ENCODE measurements at regions not wholly inside any gene's neighbourhood (a gene's known extent, or its start where the extent isn't known, plus 50 kb on each side); places are given as distances from the start of the nearest gene placed in this dataset.

GRCh38 chr5:108649106-108649505 lies 98.6 kb upstream of the FER start:
- no peak for DNase-seq

DNA sequence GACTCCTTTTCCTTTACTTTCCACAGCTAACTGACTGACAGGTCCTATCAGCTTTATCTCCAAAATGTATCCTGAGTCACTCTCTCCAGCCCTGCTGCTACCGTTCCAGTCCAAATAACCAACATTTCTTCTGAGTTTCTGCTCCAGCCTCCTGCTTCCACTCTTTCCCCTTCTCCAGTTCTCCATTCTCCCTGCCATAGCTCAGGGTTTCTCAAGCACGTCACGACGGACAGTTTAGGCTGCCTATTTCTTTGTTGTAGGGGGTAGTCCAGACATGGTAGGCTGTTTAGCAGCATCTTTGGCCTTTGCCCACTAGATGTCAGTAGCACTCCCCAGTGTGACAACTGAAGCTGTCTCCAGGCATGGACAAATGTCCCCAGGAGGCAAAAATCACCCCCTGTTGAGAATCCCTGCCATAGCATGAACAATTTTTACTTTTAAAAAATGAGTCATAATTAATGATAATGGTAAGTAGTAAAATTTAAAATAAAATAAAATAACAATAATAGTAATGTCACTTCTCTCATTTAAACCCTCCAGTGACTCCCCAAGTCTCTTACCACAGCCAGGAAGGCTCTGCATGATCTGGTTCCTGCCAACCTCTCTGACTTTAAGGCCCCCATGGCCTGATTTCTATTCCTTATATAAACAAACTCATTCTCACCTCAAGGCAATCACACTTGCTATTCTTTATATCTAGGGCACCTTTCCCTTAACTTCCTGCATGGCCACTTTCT lies 105.4 kb upstream of the FER start:
- DNase-seq, result peak; percentile 62

DNA sequence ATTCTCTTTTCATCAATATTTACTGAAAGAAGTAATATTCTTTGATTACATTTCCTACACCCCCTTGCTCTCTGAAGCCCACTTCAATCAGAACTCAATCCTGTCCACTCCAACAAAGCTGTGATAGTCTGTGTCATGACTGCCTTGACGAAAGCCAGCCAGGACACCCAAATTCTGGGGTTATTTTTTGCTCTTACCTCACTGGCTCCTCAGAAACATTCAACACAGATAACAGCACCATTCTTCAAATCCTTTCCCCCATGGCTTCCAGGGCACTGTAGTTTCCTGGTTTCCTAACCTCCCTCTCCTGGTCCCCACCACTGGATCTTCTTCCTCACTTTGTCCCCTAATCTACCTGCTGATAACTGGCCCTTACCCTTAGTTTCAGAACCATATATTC lies 106.1 kb upstream of the FER start:
- no peak for DNase-seq

DNA sequence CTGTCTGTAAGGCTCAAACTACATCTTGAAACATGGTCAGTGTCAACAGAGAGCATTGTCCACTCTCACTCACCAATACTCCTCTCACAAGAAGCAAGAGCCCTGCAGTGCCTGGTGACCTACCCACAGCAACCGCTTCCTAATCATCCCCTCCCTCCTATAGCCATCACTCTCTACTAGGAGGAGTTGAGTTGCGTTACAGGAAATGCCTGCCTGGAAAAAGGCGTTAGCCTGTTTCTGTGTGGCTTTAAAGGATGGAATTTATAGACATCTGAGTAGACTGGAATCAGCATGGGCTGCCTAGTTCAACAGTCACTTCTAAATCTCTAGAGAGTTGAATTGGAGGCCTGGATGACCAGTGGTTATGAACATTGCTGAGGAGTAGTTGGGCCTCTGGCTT lies 108.3 kb upstream of the FER start:
- DNase-seq, result no peak

GRCh38 chr5:108638021-108638420 lies 109.7 kb upstream of the FER start:
- no peak for DNase-seq

- DNase-seq, result no peak
These were observed 110.6 kb upstream of the FER start for GRCh38 chr5:108637134-108637533.

DNA sequence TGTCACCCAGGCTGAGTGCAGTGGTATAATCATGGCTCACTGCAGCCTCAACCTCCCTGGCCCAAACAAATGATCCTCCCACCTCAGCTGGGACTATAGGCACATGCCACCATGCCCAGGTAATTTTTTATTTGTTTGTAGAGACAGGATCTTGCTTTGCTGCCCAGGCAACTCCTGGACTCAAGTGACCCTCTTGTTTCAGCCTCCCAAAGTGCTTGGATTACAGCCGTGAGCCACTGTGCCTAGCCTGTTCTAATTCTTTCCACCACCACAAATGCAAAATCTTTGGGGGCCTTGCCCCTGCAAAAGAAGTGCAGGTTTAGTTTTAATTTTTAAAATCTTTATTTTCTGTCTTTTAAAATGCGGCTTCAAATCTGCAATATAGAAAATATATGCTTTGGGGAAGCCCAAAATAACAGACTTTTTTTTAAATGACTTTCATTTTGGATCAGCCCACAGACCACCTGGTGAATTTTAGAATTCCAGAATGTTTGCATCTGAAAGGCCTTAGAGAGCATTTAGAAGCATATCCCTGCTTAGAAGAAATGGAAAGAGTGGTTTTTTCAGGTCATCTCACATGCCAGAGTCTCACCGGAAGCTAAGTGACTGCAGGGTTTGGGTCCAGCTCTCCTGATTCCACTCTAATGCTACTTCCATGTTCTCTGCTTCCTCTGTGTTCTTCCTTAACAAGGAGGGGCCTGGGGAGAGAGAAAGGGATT lies 111.4 kb upstream of the FER start:
- no peak for DNase-seq

DNA sequence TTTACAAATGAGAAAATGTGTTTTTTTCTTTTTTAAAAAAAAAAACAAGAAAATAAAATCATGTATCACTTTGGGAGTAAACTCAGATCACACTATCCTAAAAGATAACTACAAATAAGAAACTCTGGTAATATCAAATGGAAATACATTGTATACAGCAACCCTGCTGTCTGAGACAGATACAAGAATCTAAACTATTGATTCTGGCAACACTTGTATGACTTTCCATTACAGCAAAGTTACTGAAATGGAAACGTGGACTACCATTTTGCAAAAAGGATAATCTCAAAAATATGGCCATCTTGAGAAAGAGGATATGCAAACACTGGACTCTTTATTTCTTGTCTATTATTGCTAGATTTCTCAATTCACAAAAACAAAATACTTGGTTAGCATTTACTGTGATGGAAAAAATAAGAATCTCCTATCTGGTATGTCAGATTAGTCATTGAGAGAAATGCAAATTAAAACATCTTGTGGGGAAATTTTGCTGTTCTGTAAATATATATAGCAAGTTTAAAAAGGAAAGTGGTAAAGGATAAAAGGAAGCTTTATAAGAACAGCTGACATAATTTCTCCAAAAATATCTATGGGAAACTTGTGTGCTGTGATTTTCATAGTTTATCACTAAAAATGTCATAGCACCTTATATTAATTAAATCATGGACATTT lies 112.9 kb upstream of the FER start:
- DNase-seq, result no peak

- no peak for DNase-seq
These were observed 113.6 kb upstream of the FER start for GRCh38 chr5:108634010-108634616.

GRCh38 chr5:108629779-108630528 lies 117.7 kb upstream of the FER start:
- no peak for DNase-seq

- DNase-seq, result no peak
These were observed 122.0 kb upstream of the FER start for GRCh38 chr5:108625654-108626053.

GRCh38 chr5:108623826-108624225 lies 123.9 kb upstream of the FER start:
- DNase-seq, result no peak

DNA sequence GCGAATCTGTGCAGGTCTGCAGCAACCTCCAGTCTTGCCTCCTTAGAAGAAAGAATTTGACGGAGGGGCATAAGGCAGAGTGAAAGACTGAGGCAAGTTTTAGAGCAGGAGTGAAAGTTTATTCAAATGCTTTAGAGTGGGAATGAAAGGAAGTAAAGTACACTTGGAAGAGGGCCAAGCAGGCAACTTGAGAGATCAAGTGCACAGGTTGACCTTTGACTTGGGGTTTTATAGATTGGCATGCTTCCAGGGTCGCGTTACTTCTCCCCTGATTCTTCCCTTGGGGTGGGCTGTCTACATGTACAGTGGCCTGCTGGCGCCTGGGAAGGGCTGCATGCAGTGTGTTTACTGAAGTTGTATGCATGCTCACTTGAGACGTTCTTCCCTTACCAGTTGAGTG lies 127.2 kb upstream of the FER start:
- no peak for DNase-seq

- DNase-seq, result no peak
These were observed 127.9 kb upstream of the FER start for GRCh38 chr5:108619815-108620214.

- DNase-seq, result no peak
These were observed 129.9 kb upstream of the FER start for GRCh38 chr5:108617467-108618435.

DNA sequence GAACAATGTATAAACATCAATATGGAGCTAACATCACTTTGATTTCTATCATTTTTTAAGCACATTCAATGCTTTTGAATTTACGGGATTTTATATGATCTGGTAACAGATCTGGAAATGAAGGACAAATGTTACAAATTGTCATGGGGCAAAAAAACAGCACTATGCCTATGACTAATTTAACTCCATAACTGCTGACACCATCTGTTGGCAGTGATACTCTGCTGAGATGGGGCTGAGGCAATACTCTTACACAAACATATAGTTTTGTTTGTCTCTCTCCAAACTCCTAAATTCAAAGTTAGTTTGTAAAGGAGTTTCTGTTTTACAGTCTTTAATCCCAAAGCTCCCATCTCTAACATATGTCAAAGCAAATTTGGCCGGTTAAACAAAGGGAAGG lies 132.5 kb upstream of the FER start:
- DNase-seq, result peak; percentile 59

DNA sequence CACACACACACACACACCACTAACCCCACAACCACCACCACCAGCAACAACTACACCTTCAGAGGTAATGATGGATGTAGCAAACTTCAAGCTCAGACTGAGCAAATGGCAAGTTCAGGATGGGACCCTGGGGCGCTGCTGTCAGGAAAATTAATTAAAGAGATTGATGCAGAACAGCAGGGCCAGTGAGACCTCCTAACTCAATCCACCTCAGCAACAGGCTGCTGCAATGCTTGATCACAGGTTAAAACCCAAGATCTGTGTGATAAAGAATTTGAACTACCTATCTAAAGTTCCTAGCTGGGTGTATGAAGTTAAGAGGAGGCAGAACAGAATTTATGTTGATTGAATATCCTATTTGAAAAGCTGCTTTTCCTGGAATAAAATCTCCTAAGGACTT lies 140.3 kb upstream of the FER start:
- DNase-seq, result no peak

DNA sequence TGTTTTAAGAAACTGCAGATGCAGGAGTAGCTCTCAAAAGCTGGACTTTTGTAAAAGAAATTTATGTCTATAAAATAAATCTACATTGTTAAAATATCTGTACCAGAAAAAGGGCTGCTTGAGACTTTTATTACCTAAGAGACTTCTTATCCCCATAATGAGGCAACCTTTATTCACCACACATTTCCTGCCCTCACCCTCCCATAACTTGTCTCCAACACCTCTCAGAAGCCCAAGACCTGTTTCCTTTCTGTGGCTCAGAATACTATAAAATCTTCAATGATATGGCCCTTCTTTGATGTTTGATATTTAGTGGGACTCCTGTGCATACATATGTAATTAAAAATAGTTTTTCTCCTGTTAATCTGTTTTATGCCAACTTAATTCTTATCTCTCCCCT lies 141.5 kb upstream of the FER start:
- DNase-seq, result no peak

DNA sequence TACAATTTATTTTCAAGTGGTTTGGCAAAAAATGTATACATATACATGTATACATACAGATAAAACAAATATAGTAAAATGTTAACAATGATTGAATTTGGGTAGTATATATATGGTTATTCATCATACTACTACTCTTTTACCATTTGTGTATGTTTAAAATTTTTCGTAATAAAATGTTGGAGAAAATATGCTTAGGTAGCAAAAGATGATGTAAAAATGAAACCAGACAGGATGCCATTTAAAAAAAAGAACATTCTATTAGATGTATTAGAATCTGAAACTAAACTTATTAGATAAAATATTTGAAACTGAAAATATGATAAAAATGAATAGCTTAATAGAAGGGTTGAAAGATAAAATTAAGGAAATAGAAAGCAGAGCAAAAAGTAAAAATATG lies 144.9 kb upstream of the FER start:
- DNase-seq, result no peak

DNA sequence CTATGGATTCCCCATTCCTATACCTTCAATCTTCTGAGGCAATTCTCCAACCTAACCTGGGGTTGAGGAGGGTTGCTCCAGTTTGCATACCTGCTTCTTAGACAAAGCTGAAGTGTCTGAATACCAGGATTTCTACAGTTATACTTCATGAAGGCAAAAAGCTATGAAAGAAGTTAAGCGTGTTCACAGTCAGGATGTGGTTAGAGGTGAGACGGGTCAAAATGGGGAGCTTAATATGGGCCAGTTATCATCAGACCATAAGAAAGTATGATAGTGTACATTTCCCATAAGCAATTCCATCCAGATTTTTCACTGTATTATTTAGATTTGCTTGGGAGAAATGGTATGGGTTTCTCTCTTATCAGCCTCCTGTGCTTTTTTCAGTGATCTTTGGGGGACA lies 156.9 kb upstream of the FER start:
- DNase-seq, result no peak

- DNase-seq, result no peak
These were observed 159.4 kb upstream of the FER start for GRCh38 chr5:108588323-108588722.

DNA sequence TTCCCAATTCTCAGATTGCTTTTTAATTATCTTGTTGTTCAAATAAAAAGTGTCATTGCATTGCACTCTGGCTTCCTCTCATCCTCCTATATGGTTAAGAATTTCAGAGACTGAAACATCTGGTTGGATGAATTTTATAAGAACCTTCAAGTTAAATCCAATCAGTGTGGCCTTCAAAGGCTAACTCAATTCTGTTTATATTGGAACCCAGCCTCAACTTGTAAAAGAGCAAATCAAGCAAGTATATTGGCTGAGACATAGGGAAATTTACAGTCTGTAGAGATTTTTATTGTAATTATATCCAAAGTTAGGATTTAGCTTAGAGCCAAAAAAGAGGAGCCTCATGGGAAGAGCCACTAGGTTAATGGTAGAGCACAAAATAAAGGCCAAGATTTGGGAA lies 159.9 kb upstream of the FER start:
- DNase-seq, result no peak
